Keratinocyte (primary cell): ENCODE measurements at regions not wholly inside any gene's neighbourhood (a gene's known extent, or its start where the extent isn't known, plus 50 kb on each side); places are given as distances from the start of the nearest gene placed in this dataset.

ENCODE experiments used
- DNase-seq: peaks from one replicate; pipeline ENCODE4 v3.0.0-alpha.2; 2011; ENCODE audit warnings: low read depth, missing footprints, low spot score
- FAIRE-seq: peaks from 2 replicates; lab custom pipeline; 2011; peaks lifted over from hg19 to GRCh38; lab: Jason Lieb, UNC
- H2AFZ ChIP-seq: 2 replicates; pipeline ENCODE4 v1.6.0; 2012; ENCODE audit warnings: low read length, control low read depth, inconsistent platforms; ENCODE audit not compliant: control insufficient read depth
- H3K27ac ChIP-seq: 2 replicates; pipeline ENCODE4 v1.5.1; 2011; ENCODE audit warnings: low read length; ENCODE audit not compliant: control insufficient read depth, insufficient read depth
- H3K27me3 ChIP-seq: 3 replicates; pipeline ENCODE4 v1.6.0; 2011; ENCODE audit warnings: low read length; ENCODE audit not compliant: control insufficient read depth, insufficient read depth; ENCODE audit errors: extremely low read depth
- H3K36me3 ChIP-seq, 2 experiments: 2 replicates in 1 of 2; 3 replicates in 1 of 2; pipeline ENCODE4 v1.5.1; 2011; ENCODE audit warnings: low read length in 2 of 2, mild to moderate bottlenecking in 1 of 2; ENCODE audit not compliant: control insufficient read depth in 2 of 2, insufficient read depth in 2 of 2; ENCODE audit errors: extremely low read depth in 1 of 2
- H3K4me1 ChIP-seq: 3 replicates; pipeline ENCODE4 v1.5.1; 2011; ENCODE audit warnings: low read length; ENCODE audit not compliant: control insufficient read depth, insufficient read depth; ENCODE audit errors: extremely low read depth
- H3K4me2 ChIP-seq: 3 replicates; pipeline ENCODE4 v1.6.0; 2011; ENCODE audit warnings: low read depth, low read length; ENCODE audit not compliant: control insufficient read depth, insufficient read depth; ENCODE audit errors: extremely low read depth
- H3K4me3 ChIP-seq, 3 experiments: fragments of 200-600 bp in 1 of 3; sonication (generic) in 1 of 3; 2 replicates in 2 of 3; 3 replicates in 1 of 3; pipeline ENCODE4 v1.5.1; 2011 to 2016; ENCODE audit warnings: low read length in 3 of 3, mild to moderate bottlenecking in 3 of 3, control low read depth in 2 of 3, inconsistent platforms in 1 of 3, low read depth in 1 of 3, mixed read lengths in 1 of 3, mixed run types in 1 of 3, moderate library complexity in 1 of 3; ENCODE audit not compliant: control insufficient read depth in 2 of 3, insufficient read depth in 2 of 3; ENCODE audit errors: extremely low read depth in 1 of 3
- H3K79me2 ChIP-seq: 2 replicates; pipeline ENCODE4 v1.6.0; 2012; ENCODE audit warnings: low read length; ENCODE audit not compliant: control insufficient read depth, insufficient read depth
- H3K9ac ChIP-seq: 3 replicates; pipeline ENCODE4 v1.6.0; 2011; ENCODE audit warnings: low read length; ENCODE audit not compliant: control insufficient read depth, insufficient read depth; ENCODE audit errors: extremely low read depth
- H3K9me1 ChIP-seq: 3 replicates; pipeline ENCODE4 v1.6.0; 2011; ENCODE audit warnings: low read length; ENCODE audit not compliant: control insufficient read depth, insufficient read depth; ENCODE audit errors: extremely low read depth
- H3K9me3 ChIP-seq: 2 replicates; pipeline ENCODE4 v1.5.1; 2012; ENCODE audit warnings: low read depth, low read length; ENCODE audit not compliant: control insufficient read depth
- H4K20me1 ChIP-seq: 3 replicates; pipeline ENCODE4 v1.6.0; 2011; ENCODE audit warnings: low read length; ENCODE audit not compliant: control insufficient read depth, insufficient read depth; ENCODE audit errors: extremely low read depth
- EZH2 ChIP-seq: IDR thresholded peaks from one replicate; pipeline ENCODE4 v1.6.1; 2012; ENCODE audit warnings: inconsistent platforms, mild to moderate bottlenecking, low read length, moderate library complexity
- dilution Hi-C: fragments of 300-500 bp; cut with MboI; formaldehyde crosslinking; loops from one replicate; pipeline ENCODE4 v1.7.0; 2020; ENCODE audit warnings: low sequenced_read_pairs; ENCODE audit not compliant: extremely low pct_ligation_motif_present
- TF ChIP-seq, protein P1 (sequence below), 3 experiments: IDR thresholded peaks in 1 of 3; conservative IDR thresholded peaks in 1 of 3; optimal IDR thresholded peaks in 1 of 3; 2 replicates in 2 of 3; 3 replicates in 1 of 3; pipeline versions ENCODE3 to v1.5.1; 2011; ENCODE audit warnings: low read length in 3 of 3, mild to moderate bottlenecking in 3 of 3, moderate library complexity in 2 of 3, control low read depth in 1 of 3, inconsistent platforms in 1 of 3; ENCODE audit not compliant: insufficient read depth in 2 of 3; ENCODE audit errors: extremely low read depth in 1 of 3

DNA sequence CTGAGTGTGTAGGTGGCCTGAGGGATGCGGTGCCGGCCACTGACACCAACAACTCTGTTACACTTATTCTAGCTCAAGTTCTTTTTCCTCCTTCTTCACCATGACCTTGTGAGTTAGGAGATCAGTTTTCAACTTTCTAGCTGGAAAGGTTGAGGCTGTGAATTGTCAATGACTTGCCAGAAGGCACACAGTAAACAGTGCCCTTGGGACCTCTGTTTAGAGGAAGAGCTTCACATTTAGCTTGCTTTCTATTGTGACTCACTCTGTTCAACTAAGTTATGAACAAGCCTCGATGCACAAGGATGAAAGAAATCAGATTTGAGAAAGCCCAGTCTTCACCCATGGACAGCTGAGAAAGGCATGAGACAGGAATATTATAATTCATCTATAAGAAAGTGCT is 455.6 kb downstream of the MAFB start:
- H3K36me3 ChIP-seq = no peaks in the 10 kb centered on the region
- no peak overlapping the region for H3K9ac ChIP-seq
- H2AFZ ChIP-seq = no peak overlapping the region
- FAIRE-seq (no peak), DNase-seq (no peak)
- no peaks in the 10 kb centered on the region for H4K20me1 ChIP-seq
- H3K4me1 ChIP-seq = no peaks in the 10 kb centered on the region
- H3K27ac ChIP-seq = no peak overlapping the region
- H3K4me3 ChIP-seq = no peak overlapping the region
- dilution Hi-C loops = no loop called here
- H3K27me3 ChIP-seq = no peaks in the 10 kb centered on the region
- H3K9me1 ChIP-seq = no peaks in the 10 kb centered on the region
- no peaks in the 10 kb centered on the region for H3K9me3 ChIP-seq
- no peak overlapping the region for H3K4me2 ChIP-seq
- TF ChIP-seq, protein P1, sequence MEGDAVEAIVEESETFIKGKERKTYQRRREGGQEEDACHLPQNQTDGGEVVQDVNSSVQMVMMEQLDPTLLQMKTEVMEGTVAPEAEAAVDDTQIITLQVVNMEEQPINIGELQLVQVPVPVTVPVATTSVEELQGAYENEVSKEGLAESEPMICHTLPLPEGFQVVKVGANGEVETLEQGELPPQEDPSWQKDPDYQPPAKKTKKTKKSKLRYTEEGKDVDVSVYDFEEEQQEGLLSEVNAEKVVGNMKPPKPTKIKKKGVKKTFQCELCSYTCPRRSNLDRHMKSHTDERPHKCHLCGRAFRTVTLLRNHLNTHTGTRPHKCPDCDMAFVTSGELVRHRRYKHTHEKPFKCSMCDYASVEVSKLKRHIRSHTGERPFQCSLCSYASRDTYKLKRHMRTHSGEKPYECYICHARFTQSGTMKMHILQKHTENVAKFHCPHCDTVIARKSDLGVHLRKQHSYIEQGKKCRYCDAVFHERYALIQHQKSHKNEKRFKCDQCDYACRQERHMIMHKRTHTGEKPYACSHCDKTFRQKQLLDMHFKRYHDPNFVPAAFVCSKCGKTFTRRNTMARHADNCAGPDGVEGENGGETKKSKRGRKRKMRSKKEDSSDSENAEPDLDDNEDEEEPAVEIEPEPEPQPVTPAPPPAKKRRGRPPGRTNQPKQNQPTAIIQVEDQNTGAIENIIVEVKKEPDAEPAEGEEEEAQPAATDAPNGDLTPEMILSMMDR (optimal IDR thresholded peaks at IDR 0.05 in 1 of 3, IDR thresholded peaks at IDR 0.05 in 1 of 3, conservative IDR thresholded peaks at IDR 0.05 in 1 of 3; ENCODE audit: extremely low read depth in 1 of 3, insufficient read depth in 2 of 3, low read length in 3 of 3) = no peak
- no peak for TF ChIP-seq EZH2
- no peaks in the 10 kb centered on the region for H3K79me2 ChIP-seq

DNA sequence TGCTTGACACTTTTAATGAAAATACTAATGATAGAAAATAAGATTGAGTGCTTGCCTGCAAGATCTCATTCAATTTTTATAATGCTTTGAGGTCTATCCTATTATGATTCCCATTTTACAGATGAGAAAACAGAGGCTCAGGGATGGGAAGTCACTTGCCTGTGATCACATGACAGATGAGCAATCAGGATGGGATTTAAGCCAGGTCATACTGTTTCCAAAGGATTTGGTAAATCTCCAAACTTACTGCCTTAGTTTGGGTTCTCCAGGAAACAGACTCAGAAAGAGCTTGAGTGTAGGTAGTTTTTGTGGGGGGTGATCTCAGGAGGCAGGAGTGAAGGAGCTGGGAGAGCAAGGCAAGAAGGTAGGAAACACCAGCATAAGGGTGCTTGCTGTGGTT is 456.3 kb downstream of the MAFB start:
- no peaks in the 10 kb centered on the region for H3K9me3 ChIP-seq
- dilution Hi-C loops = no loop called here
- no peak for TF ChIP-seq EZH2
- TF ChIP-seq, protein P1 (optimal IDR thresholded peaks at IDR 0.05 in 1 of 3, IDR thresholded peaks at IDR 0.05 in 1 of 3, conservative IDR thresholded peaks at IDR 0.05 in 1 of 3; ENCODE audit: extremely low read depth in 1 of 3, insufficient read depth in 2 of 3, low read length in 3 of 3) = no peak
- no peak for DNase-seq
- no peaks in the 10 kb centered on the region for H3K27me3 ChIP-seq
- H3K36me3 ChIP-seq = no peaks in the 10 kb centered on the region
- H2AFZ ChIP-seq = no peak overlapping the region
- H3K27ac ChIP-seq = no peak overlapping the region
- no peak overlapping the region for H3K4me2 ChIP-seq
- no peak for FAIRE-seq
- H3K9ac ChIP-seq = no peak overlapping the region
- H3K9me1 ChIP-seq = no peaks in the 10 kb centered on the region
- H4K20me1 ChIP-seq = no peaks in the 10 kb centered on the region
- H3K4me1 ChIP-seq = no peaks in the 10 kb centered on the region
- no peaks in the 10 kb centered on the region for H3K79me2 ChIP-seq
- H3K4me3 ChIP-seq = no peak overlapping the region
